ENCODE measurements at regions not wholly inside any gene's neighbourhood (a gene's known extent, or its start where the extent isn't known, plus 50 kb on each side); places are given as distances from the start of the nearest gene placed in this dataset.

DNA sequence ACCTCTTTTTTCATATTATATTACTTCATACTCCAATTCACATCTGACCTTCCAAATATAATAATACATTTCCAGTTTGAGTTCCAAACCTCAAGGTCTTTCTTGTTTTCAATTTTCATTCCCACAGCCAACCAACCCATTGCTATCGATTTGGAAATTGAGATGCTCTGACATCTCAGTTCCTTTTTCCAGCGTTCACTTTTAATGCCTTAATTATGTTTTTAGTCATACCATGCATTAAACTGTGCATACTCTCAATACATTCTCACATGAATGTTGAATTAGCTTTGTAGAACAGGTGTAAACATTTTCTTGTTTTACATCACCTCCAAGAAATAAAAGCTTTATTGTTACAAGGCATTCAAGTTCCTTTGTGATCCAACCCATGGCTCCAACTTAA is 294.2 kb upstream of the ANO3 start:
- no peak for DNase-seq (ENCODE audit: low read depth)

DNA sequence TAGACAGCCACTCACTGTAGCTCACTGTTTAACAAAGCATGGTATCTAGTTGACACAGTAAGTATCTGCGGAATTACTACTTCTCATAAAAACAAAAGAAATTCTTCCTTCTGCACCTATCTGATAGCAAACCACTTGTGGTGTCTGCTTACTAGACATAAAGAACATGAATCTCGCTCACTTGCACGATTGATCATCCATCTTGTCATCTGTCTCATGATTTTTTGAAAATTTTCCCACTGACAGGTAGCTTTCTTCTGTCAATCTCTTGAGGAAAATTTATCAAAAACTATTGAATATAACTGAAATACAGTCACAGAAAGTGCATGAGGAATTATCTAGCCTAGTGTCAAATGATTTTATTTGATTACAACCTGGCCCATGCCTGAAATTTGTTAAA is 291.6 kb upstream of the ANO3 start:
- no peak for DNase-seq (ENCODE audit: low read depth)

DNA sequence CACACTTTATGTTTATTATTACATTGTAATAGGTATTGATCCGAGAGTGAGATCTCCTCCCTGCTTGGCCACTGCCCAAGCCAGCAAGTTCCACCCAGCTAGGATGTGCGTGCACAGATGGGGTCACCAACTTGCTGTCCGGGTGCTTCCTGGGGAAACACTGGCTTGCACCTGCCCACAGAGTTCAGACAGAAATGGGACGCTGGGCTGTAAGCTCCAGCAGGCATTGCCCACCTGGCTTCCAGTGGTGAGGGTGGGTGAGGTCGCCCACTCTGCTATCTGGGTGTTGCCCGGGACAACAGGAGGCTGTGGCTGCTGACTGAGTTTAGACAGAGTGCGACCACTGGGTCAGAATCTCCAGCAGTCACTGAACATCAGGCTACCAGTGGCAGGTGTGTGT is 289.8 kb upstream of the ANO3 start:
- no peak for DNase-seq (ENCODE audit: low read depth)

DNA sequence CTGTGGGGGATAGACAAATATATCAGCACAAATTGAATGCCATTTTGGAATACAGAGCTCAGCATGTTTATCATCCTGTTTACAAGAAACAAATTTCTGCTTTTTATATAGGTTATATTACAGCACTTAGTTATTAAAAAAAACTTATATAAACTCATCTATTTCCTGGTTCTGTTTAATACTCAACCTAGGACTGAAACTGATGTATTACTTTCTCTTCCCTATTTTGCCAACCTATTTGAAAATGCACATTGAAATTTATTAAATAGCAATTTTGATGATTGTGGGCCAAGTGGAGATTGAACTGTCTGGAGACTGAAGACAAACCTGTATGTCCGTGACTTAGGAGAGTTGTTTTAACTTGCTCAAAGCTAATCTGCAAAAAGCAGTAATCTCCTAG is 288.3 kb upstream of the ANO3 start:
- no peak for DNase-seq (ENCODE audit: low read depth)

DNA sequence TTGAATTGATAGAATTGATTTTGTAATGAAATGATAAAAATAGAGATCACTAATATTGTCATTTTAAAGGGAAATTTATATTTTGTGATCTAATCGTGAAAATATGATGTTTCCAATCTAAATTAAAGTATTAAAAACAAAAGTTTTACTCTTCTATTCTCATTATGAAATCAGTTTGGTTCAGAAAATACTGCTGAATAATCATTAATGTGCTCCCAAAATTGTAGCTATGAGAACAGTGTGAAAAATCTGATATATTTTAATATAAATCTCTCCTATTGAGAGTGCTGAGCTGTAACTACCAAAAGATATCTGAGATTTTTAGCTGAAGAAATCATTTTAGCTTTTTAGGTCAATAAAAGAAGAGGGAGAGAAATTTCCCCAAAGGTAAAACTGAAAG is 287.5 kb upstream of the ANO3 start:
- DNase-seq (ENCODE audit: low read depth) = no peak

DNA sequence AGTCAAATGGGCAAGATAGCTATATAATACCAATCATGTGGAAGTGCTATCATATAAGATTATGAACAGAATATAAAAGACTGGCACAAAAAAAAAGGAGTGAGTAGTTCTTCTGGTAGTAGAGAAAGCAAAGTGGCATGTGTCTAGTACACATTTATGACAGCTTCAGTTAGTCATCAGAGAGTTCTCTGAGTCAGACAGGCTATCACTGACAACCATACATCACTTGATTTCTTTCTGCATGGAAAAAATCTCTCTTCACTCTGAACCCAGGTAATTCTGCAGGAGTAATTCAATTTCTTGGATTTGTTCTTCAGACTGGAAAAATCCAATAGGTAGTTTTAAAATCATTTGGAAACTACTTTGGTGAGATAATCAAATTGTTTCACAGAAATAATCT is 286.8 kb upstream of the ANO3 start:
- no peak for DNase-seq (ENCODE audit: low read depth)

DNA sequence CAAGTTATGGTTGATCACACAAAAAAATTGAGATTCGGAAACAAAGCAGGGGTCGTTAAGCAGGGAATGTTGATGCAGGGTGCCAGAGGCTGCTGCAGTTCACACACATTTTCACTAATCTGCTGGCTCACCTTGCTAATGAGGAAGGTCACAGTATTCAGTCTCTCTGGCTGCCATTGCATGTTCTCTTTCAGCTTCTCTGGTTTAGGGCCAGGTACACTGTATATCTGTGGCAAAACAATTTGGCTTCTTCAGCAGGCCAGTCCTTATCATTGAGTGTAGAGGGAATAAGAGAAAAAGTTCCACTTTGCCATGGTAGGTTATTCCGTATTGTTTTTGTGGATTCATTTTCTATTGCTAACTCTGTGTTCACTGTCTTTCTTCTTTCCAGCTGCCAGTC is 283.7 kb upstream of the ANO3 start:
- no peak for DNase-seq (ENCODE audit: low read depth)

DNA sequence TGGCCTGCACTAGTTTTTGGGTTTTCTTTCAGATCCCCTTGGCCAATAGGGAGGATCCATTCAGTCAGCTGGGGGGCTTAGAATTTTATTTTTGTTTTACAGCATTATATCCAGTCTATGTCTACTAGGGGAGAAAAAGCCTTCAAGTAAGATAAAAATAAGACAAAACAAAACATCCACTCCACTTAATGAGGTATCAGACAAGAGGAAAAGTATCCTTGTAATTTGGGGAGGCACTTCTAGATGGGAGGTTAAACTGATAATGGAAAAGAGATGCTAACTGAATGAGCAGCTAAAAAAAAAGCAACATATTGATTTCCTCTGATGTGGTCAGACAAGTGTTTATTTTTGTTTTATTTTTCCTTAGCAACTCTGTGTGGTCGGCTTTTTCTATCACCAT is 278.0 kb upstream of the ANO3 start:
- no peak for DNase-seq (ENCODE audit: low read depth)

DNA sequence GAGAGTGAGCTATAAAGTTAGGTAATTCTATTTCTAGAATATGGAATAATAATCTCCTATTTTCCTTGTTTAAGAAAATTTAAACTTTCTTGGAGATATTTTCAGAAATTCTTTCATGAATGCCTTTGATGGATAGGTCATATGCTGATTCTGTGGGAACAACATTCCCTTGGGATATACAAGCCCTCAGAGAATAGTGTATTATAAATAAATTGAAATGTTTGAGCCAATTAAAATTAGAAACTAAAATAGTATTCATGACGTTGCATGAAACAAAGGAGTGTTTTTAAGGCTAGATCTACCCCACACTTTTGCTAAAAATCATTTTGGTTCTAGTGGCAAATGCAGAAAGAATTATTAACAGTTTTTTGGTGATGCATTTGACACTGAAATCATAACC is 269.3 kb upstream of the ANO3 start:
- DNase-seq (ENCODE audit: low read depth) = no peak

DNA sequence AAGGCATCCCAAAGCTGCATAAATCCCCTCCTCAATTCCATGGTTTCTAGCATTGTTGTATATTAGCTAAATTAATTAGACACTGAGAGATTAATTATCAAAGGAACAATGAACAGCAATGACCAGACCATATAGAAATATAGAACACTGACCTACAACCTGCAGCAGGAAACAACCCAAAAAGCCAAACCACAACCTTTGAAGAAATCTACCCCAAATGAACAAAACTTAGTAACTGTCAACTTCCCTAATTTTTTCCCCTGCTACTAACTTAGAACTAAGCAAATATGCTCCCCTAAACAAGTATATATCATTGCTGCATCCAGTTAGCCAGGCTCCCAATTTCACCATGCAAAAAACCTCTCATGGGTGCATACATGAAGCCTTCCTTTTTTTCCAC is 268.0 kb upstream of the ANO3 start:
- no peak for DNase-seq (ENCODE audit: low read depth)

DNA sequence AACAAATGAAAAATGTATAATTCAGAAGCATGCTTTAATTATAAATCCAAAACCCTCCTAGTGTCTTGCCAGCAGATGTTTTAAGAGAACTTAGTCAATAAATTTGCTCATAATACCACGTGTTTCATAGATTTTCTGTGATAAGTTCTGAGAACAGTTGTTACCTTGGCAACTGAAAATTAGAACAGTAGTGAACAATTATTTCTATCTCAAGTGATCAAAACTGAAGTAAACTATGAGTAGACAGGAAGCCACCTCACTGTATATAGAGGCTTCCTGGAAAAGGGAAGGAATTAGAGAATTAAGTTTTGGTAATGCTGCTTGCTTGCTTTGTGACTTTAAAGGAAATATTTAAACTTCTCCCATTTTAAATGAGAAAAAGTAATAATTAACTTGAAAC is 266.0 kb upstream of the ANO3 start:
- no peak for DNase-seq (ENCODE audit: low read depth)

DNA sequence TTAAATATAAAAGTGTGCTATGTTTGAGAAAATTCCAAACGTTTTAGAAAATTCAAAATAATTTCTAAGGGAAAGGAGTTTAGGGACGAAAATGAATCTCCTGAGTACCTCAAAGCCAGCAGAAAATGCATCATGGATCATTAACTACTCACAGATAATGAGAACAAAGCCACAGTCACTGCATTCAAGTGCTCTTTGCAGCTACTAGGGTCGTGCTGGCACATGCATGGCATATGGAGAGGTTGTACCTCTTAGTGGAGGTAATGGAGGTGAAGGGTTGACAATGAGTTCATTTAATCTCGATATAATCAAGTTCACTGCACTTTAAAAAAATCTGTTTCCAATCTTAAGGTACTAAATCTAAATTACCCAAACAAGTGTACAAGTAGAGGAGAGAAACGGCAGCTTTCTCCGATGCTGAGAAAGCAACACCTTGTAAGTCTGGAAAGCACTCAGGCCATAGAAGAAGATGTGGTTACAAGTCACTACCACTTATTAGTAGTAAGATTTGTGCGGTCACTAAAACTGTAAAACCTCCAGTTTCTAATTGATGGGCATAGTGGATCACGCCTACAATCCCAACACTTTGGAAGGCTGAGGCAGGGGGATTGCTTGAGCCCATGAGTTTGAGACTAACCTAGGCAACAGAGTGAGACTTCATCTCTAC is 261.1 kb upstream of the ANO3 start:
- DNase-seq (ENCODE audit: low read depth) = no peak

DNA sequence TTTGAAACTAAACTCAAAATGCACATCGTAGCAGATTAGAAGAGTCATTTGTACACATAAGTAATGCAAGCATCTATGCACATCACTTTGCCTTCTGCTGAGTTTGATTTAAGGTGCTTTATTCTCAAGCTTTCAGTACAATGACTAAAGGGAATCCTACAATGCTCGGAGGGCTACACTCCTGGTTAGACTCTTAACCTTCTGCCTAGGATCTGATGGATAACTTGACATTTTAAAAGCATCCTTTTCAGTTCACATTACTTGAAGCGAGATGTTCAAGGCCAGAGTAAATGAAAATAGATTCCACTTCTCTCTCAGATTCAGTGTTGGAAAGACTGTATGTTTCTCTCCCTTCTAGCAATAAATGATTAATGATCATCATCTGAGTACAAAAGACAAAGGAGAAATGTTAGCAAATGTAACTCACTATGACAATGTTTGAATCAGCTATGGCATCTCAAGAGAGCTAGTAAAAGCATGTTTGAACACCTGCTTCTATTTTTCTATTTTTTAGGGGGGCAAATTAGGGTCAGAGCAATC is 259.2 kb upstream of the ANO3 start:
- no peak for DNase-seq (ENCODE audit: low read depth)

DNA sequence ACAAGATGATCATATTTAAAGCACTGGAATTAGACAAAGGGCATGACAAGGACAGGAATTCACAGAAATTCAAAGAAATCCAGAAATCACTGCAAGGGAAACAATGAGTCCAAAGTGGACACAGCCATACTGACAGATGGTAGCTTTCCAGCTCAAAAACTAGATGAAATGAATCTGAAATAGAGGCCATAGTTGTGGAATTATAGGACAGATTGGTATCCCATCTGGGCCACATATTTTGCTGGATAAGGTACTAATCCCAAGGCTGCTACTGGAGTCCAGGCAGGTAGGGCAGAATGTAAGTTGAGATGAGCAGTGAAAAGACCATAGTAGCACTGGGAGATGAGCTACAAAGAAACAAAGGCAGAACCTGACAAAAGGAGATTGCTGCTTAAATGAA is 258.3 kb upstream of the ANO3 start:
- no peak for DNase-seq (ENCODE audit: low read depth)

DNA sequence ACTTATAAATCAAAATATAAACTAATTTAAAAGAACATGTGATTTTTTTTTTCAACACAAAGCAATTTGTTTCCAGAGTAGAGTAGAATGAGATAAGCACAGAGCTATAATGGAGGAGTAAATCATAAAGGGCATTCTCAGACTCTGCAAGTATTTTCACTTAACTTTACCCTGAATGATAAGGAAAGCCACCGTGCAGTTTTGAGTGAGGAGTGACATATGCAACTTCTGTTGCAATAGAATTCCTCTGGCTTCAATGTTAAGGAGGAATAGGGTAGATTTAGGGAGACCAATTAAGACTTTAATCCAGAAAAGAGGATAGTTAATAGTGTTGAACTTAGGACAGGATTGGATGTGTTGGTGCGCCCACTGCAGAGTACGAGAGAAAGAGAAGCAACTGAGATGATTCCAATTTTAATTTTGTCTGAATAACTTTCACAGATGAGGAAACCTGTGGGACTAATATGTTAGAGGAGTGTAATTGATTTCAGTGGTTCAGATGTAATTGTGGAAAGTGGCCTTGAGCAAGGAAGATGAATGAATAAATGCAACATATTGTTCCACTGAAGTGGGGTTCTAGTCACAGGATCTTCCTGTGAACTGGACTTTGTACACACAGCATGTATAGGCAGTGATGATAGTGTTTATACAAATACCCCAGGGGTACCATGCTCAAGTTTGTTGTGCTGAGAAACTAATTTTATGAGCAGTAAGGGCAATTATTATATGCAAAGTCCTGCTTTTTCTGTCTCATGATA is 255.5 kb upstream of the ANO3 start:
- DNase-seq (ENCODE audit: low read depth) = no peak

DNA sequence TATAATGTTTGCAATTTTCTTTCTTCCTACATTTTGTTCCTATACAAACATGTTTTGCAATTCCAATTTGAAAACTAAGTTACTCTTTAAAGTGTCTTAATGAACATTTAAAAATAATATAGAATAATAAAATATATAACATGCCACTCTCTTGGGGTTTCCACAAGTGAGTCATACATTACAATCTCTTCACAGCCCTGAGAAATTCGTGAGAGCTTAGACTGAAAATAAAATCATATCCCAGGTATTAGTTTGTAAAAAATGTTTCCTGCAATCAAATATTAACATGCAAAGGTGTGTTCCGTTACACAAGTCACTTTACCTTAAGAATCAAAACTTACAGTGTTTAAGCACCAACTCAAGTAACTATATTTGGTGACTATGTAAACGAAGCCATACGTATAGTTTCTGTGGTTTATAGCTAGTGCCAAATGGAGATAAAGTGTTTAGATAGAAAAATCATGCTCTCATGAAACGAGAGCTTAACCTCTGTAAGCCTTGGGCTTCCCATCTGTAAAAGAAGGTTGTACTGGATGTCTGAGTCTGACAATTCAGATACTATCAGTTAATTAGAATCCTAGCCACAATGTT is 253.6 kb upstream of the ANO3 start:
- no peak for DNase-seq (ENCODE audit: low read depth)

DNA sequence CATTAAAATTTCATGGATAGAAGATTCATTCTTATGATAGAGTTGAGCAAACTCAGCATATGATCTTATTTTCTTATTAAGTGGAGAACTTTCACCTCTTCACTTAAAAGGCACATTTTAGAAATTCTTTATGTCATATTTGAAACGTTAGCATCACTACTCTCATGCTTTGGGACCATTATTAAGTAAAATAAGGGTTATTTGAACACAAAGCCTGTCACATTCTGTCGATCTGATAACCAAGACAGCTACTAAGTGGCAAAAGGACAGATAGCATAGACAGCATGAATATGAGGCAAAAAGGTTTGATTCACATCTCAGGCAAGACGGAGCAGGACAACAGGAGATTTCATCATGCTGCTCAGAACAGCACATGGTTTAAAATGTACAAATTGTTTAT is 247.6 kb upstream of the ANO3 start:
- DNase-seq (ENCODE audit: low read depth) = no peak

DNA sequence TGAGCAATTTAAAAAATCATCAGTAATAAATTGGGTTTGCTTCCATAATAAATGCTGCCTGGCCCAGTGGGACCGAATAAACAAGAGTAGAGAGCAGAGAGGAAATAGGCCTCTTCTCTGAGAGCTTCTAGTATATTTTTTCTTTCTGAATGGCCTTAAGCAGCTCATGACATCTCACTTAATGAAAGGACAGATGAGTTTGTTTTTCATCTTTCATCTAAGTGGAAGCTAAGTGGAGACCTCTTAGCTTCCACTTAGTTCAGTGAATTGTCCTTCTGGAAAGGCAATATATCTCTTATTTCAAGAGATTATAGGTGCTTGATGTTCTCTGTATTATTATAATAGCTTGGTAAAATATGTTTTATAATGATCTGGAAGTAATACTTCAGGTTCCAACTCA is 245.9 kb upstream of the ANO3 start:
- DNase-seq (ENCODE audit: low read depth) = no peak

DNA sequence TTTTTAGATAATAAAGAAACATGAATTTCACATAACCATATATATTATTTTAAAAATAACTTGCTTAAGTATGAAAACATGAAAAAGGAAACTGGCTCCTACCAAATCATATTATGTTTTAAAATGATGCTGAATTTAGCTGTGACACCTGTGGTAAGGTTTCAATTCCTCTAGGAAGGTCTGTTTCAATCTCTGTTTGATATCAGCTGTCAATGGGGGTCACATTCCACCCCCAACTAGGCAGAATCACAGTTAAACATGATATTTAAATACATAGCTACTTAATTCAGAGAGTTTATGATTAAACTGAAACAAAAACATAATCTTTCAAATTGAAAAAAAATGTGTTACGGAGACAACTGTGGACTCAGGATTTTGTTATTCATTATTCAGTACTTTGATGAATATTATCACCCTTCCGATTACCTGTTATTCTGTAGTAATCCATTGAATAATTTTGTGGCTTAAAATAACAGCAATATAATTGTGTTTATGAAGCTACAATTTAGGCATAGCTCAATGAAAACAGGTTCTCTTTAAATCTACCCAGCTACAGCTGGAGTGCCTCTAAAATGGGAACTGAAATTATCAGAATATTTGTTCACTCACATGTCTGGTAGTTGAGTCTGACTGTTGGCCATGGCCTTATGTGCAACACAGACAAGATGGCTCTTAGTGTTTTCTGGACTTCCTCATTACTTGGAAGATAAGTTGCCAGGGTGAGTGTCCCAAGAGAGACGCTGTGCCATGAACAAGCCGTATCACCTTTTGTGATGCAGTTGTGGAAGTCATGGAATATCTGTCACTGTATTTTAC is 244.6 kb upstream of the ANO3 start:
- no peak for DNase-seq (ENCODE audit: low read depth)

DNA sequence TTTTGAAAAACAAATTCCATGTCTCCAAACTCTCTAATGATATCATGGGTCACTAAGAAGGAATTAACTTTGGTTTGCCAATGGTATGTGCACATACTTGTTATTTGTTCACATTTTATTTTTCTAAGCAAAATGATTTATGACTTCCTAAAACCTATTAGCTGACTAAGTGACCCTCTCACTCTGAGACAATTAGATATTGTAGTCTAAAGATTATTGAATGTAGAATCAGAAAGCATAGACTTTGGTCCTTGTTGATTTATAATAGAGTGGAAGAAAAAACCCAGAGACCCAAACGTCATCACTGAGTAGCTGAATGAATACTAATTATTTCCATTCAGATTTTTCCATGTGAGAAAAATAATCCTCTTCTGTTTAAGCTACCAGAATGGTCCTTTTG is 243.5 kb upstream of the ANO3 start:
- no peak for DNase-seq (ENCODE audit: low read depth)

DNA sequence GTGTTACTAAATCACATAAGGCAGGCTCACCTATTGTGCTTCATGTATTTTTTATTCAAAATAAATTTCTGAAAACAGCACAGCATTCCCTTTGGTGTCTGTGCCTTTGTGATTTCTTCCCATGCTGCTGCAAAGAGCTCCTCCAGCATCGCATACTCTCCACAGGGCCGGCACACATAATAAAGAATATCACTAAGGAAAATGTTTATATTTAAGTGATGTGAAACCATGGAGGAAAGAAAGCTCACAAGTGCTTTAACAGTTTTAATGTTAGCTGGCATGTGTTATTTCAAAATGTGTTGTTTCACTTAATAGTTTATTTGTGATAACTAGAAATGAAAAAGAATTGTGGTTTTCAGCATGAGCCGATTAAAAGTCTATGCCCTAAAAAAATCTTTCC is 241.3 kb upstream of the ANO3 start:
- no peak for DNase-seq (ENCODE audit: low read depth)

DNA sequence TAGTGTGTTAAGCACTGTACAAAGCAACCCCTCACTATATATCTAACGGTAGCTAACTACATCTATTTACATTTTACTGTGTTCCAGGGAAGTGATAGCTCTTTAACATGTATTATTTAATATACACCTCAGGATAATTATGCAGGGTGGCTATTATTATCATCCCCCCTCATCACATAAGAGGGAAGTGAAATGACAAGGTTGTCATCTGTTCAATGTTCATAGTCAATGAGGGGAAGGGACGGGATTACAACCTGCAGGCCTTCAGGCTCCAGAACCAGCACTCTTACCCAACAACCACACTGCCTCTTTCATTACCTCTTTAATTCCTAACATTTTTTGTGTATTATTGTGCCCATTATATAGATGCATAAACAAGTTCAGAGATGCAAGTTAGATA is 238.7 kb upstream of the ANO3 start:
- DNase-seq (ENCODE audit: low read depth) = no peak

DNA sequence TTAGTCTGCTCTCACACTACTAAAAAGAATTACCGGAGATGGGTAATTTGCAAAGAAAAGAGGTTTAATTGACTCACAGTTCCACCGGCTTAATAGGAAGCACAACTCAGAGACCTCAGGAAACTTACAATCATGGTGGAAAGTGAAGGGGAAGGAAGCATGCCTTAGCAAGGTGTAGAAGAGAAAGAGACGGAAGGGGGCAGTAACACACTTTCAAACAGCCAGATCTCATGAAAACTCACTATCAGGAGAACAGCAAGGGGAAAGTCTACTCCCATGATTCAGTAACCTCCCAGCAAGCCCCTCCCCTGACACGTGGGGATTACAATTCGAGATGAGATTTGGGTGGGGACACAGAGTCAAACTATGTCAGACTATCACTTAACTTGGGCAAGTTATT is 236.6 kb upstream of the ANO3 start:
- no peak for DNase-seq (ENCODE audit: low read depth)
